DMS79 treated with DMSO at 0.1 percent for 48 hours (cell line): ENCODE measurements at regions not wholly inside any gene's neighbourhood (a gene's known extent, or its start where the extent isn't known, plus 50 kb on each side); places are given as distances from the start of the nearest gene placed in this dataset.

ENCODE experiments used
- DNase-seq: peaks from one replicate; lab custom pipeline; 2025; lab: John Stamatoyannopoulos, UW

- peak; percentile 16 for DNase-seq
Measured at GRCh38 chr3:5304789-5305683, 117.5 kb downstream of the EDEM1 start.

GRCh38 chr3:5305684-5305989 lies 118.1 kb downstream of the EDEM1 start:
- DNase-seq, result no peak

DNA sequence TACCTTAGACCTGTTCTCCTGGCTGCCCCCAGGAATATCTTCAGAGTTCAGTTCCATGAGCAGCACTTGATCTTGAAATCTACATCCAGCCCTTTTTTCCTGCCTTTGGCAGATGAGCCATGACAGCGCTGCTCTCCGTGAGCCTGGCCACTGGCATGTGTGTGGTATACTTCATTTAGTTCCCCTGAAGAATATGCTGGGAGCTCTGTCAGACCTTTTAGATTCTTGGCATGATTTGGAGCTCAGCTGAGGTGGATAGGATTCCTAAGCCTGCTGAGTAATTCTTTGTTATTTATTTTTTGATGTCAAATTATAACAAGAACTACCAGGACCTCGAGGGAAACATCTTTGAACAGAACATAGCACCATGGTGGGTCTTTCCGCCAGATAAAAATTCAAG lies 121.7 kb downstream of the EDEM1 start:
- DNase-seq, result no peak

GRCh38 chr3:5309602-5310001 lies 122.1 kb downstream of the EDEM1 start:
- no peak for DNase-seq

DNA sequence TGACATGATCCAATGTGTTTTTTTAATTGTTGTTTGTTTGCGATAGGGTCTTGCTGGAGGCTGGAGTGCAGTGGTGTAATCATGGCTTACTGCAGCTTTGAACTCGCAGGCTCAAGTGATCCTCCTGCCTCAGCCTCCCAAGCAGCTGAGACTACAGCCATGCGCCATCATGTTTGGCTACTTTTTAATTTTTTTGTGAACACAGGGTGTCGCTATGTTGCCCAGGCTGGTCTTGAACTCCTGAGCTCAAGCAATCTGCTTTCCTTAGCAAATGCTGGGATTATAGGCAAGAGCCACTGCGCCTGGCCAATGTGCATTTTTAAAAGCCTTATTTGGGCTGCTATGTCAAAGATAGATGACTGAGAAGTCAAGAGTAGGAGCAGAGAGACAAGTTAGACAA lies 123.0 kb downstream of the EDEM1 start:
- DNase-seq, result no peak

GRCh38 chr3:5312290-5312689 lies 124.8 kb downstream of the EDEM1 start:
- DNase-seq, result no peak

- DNase-seq, result no peak
Measured at GRCh38 chr3:5314897-5315296, 127.4 kb downstream of the EDEM1 start.

DNA sequence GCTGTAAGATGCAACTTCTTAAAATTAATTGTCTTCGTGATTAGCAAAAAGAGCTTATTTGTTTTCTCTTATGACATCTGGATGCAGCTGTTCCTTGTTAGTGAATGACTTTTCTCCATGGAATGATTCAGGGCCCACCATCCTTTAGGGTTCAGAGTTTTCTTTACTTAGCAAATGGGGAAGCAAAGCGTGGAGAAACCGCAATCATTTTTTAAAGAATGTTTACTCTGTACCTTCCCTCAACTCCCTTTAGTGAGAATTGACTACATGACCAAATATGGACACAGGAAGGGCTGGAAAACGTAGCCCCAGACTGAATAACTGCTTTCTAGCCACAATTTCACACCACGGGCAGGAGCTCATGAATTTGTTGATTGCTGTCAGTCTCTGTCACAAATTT lies 130.1 kb downstream of the EDEM1 start:
- no peak for DNase-seq

- no peak for DNase-seq
Measured at GRCh38 chr3:5319454-5319853, 131.9 kb downstream of the EDEM1 start.

GRCh38 chr3:5321666-5322340 lies 134.3 kb downstream of the EDEM1 start:
- no peak for DNase-seq

DNA sequence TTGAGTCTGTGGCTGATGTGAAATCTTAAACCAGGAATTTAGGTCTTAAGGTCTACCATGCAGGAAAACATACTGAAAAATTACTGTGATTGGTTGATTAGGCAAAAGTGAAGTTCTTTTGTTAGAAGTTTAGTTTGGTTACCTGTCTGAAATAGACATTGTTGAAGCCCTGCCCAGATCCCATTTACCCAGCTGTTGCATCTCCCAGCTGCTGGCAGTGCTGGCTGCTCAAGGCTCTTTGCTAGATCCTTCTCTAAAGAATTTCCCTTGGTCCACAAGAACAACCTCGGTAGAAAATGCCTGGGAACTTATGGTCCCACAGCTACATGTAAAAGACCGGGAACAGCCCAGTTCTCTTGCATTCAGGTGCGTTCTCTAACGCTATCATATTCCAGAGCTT lies 137.3 kb downstream of the EDEM1 start:
- no peak for DNase-seq

- DNase-seq, result no peak
Measured at GRCh38 chr3:5330152-5330810, 142.8 kb downstream of the EDEM1 start.

GRCh38 chr3:5331567-5332269 lies 144.2 kb downstream of the EDEM1 start:
- no peak for DNase-seq

DNA sequence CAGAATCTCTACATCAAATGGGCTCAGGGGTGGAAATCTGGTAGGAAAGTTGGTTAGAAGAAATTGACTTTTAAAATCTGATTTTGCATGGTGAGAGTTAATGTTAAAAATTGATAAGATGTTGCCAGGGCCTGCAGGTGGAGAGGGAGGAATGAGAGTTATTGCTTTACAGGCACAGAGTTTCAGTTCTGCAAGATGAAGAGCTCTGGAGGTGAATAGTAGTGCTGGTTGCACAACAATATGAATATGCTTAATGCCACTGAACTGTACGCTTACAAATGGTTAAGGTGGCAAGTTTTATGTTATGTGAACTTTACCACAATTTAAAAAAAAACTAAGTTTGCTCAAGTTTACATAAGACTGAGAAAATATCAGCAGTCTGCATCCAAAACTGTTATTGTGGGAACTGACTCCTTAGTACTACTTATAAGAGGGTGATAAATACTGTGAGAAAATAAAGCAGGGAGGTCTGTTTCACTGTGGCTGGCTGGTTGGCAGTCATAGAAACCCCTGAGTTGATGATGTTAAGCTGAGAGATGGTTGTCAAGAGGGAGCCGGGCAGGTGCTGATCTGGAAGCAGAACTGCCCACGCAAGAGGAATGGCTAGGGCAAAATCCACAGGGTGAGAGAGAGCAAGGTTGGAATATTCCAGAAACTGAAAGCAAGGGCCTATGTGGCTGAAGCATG lies 144.9 kb downstream of the EDEM1 start:
- DNase-seq, result no peak

DNA sequence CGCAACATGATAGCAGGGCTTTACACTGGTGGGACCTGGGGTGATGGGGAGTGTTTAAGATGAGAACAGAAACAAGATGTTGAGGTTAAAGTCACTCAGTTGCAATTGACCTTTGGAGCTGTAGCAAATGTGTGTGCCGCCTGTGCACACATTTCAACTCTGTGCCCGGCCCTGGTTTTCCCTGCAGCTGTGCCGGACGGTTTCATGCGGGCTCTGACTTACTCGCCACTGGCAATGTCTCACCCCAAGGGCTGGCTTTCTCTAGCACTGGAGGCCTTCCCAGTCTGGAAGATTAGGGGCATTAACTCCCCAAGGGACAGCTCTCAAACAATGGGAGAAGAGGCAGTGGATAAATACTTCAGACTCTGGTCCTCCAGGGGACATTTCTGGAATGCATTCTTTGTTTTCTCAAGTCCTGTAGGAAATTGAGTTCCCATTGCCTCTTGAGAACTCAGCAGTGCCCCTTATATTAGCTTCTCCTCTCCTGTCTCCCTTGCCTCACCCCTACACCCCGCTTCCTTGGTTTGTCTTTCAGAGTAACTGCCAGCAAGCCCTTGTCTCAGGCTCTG lies 152.5 kb downstream of the EDEM1 start:
- DNase-seq, result peak; percentile 46

- no peak for DNase-seq
Measured at GRCh38 chr3:5341610-5342009, 154.1 kb downstream of the EDEM1 start.

DNA sequence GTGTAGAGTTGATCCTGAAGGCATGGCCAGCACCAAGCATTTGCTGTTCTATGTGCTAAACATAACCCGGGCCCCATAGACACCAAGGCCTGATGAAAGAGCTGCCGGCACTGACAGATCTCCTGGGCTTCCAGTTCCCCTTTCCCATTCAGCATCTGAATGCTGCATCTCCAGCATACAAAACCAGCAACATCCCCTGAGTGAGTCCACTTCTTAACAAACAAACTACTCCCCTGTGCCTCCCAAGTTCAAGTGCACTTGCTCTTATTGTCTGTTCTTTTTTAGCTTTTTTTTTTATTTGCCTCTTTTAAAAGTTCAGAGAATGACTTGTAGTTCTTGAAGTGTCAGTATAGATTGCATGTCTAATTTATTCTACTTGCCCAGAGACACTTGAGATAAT lies 156.0 kb downstream of the EDEM1 start:
- DNase-seq, result peak; percentile 69

DNA sequence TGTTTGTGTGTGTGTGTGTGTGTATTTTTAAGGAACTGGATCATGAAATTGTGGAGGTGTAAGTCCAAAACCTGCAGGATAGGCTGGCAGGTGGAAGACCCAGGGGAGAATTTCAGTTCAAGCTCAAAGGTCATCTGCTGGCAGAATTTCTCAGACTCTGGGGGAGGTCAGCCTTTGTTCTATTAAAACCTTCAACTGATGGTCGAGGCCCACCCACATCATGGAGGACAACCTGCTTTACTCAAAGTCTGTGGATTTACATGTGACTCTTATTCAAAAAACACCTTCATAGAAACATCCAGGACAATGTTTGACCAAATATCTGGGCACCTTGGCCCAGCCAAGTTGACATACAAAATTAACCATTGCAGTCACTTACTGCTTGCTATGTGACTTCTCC lies 157.2 kb downstream of the EDEM1 start:
- no peak for DNase-seq

GRCh38 chr3:5347486-5347885 lies 160.0 kb downstream of the EDEM1 start:
- peak; percentile 36 for DNase-seq

DNA sequence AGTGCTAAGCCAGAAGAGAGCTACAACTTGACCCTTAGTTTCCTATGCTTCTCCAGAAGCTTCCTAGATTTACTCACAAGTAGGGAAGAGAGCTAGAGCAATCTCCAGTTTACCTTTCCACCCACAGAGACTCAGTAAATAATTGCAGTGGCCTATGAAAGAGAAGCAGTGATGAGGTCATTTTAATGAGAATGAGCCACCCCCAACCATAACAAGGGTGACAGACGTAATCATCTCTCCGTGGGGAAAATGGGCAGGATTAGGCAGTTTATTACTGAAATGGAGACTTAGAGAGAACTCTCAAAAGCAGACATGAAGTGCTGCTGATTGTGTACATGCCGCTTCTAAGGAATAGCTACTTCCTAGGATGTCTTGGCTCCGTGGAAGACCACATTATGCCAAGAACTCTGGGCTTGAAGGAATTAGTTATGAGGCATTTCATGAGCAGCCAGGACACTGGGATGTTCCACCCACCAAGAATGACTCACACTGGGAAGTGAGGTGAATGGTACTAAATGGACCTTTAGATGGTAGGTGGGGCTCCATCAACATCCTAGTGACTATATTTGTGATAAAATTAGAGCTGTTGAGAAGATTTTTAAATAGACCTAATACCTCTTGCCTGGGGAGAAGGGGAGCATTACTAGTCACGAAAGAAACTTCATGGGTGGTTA lies 160.9 kb downstream of the EDEM1 start:
- no peak for DNase-seq

DNA sequence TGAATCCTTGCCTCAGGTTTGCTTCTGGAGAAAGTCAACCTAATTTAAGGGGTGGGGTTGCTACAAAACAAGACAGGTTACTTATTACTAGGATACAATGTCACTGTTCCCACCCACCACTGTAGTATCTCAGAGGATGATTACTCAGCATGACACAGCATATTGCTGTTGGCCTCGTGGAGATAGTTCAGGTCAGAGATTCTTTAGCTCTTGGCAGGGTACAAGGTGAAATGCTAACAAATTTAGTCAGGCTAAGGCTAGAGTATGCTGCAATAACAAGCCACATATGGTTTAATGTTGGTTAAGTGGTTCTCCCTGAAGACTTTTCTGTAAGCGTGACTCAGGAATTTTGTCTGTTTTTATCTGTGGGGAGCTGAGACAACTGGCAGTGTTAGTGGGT lies 161.8 kb downstream of the EDEM1 start:
- no peak for DNase-seq
